H1 (cell line): ENCODE measurements at regions not wholly inside any gene's neighbourhood (a gene's known extent, or its start where the extent isn't known, plus 50 kb on each side); places are given as distances from the start of the nearest gene placed in this dataset.

Source experiments
- ATF2 ChIP-seq: IDR thresholded peaks from 2 replicates; pipeline ENCODE4 v1.6.1; 2012; ENCODE audit warnings: low read length, inconsistent platforms
- BRCA1 ChIP-seq: IDR thresholded peaks from 2 replicates; pipeline ENCODE4 v1.6.1; 2012; ENCODE audit warnings: low read depth, low read length, improper control_type of control experiment
- CTCF ChIP-seq, 3 experiments: IDR thresholded peaks; 1 replicate in 2 of 3; 2 replicates in 1 of 3; pipeline versions ENCODE4 v1.5.1 to v1.6.1; 2011; ENCODE audit warnings: low read length in 3 of 3, mild to moderate bottlenecking in 3 of 3, inconsistent platforms in 2 of 3, low read depth in 1 of 3, moderate library complexity in 1 of 3; ENCODE audit not compliant: insufficient read depth in 1 of 3; ENCODE audit errors: control extremely low read depth in 1 of 3
- POLR2AphosphoS5 ChIP-seq: IDR thresholded peaks from 2 replicates; pipeline ENCODE4 v1.6.1; 2011; ENCODE audit warnings: low read depth, low read length

- TF ChIP-seq BRCA1 (no peak), CTCF (IDR thresholded peaks at IDR 0.05; ENCODE audit: control extremely low read depth in 1 of 3, insufficient read depth in 1 of 3, low read depth in 1 of 3, low read length in 3 of 3) (no peak), POLR2AphosphoS5 (no peak), ATF2 (no peak)
These were observed 380.0 kb upstream of the GJE1 start for GRCh38 chr6:141752677-141753076.
